ENCODE measurements at regions not wholly inside any gene's neighbourhood (a gene's known extent, or its start where the extent isn't known, plus 50 kb on each side); places are given as distances from the start of the nearest gene placed in this dataset.

DNA sequence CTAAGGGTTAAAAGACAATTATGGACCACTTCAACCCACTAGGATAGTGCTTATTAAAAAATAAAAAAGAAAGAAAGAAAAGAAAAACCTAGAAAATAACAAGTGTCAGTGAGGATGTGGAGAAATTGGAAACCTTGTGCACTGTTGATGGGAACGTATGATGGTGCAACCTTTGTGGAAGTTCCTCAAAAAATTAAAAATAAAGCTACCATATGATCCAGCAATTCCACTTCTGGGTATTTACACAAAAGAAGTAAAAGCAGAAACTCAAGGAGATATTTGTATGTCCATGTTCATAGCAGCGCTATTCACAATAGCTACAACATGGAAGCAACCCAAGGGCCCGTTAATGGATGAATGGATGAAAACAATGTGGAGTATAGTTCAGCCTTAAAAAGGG, 115.2 kb upstream of the ATP1A1 start:
- Histone ChIP-seq H3K4me1 (ENCODE audit: insufficient read depth, low read length) (no peaks in the 10 kb centered on the region), H3K9me3 (ENCODE audit: low read depth, low read length) (no peaks in the 10 kb centered on the region), H2AFZ (ENCODE audit: low read length) (no peak overlapping the region), H4K20me1 (ENCODE audit: insufficient read depth, low read length) (no peaks in the 10 kb centered on the region), H3K4me2 (ENCODE audit: insufficient read depth, low read length) (no peak overlapping the region), H3K27ac (ENCODE audit: low read depth, low read length) (no peak overlapping the region), H3K4me3 (ENCODE audit: insufficient read depth, low read length) (no peak overlapping the region), H3K27me3 (ENCODE audit: insufficient read depth, low read length) (peaks cover 15% of the 10 kb centered on the region), H3K79me2 (ENCODE audit: insufficient read depth, low read length) (no peaks in the 10 kb centered on the region), H3K36me3 (ENCODE audit: insufficient read depth, low read length) (no peaks in the 10 kb centered on the region)
- DNase-seq (ENCODE audit: insufficient read length, low spot score, missing footprints) = peak; percentile 51
- no peak for TF ChIP-seq CTCF (IDR thresholded peaks at IDR 0.05; ENCODE audit: extremely low read depth, low read depth, low read length)

GRCh38 chr1:116258668-116259419, 114.2 kb upstream of the ATP1A1 start:
- no peak overlapping the region for H2AFZ ChIP-seq (ENCODE audit: low read length)
- no peak for TF ChIP-seq CTCF (IDR thresholded peaks at IDR 0.05; ENCODE audit: extremely low read depth, low read depth, low read length)
- H4K20me1 ChIP-seq (ENCODE audit: insufficient read depth, low read length) = no peaks in the 10 kb centered on the region

DNA sequence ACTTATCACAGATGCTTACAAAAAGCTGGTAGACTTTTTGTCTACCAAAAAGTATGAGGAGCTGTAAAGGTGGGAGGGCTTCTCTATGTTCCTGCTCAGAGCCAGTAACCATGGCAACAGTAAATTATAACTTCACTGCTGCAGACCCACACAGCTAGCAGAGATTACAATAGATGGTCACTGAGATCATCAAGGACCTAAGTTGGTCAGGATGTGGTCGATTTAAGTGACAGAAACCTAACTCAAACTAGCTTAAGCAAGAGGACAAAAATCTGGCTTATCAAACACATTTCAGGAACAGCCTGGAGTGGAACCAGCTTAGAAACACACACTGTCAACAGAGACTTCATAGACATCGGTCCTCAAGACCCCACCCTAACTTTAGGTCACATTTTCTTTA, 113.4 kb upstream of the ATP1A1 start:
- TF ChIP-seq CTCF (IDR thresholded peaks at IDR 0.05; ENCODE audit: extremely low read depth, low read depth, low read length) = no peak
- Histone ChIP-seq H3K9me3 (ENCODE audit: low read depth, low read length) (no peaks in the 10 kb centered on the region), H3K79me2 (ENCODE audit: insufficient read depth, low read length) (no peaks in the 10 kb centered on the region), H3K4me3 (ENCODE audit: insufficient read depth, low read length) (no peak overlapping the region), H2AFZ (ENCODE audit: low read length) (no peak overlapping the region), H4K20me1 (ENCODE audit: insufficient read depth, low read length) (no peaks in the 10 kb centered on the region), H3K4me1 (ENCODE audit: insufficient read depth, low read length) (no peaks in the 10 kb centered on the region), H3K27ac (ENCODE audit: low read depth, low read length) (no peak overlapping the region), H3K4me2 (ENCODE audit: insufficient read depth, low read length) (no peak overlapping the region), H3K36me3 (ENCODE audit: insufficient read depth, low read length) (no peaks in the 10 kb centered on the region), H3K27me3 (ENCODE audit: insufficient read depth, low read length) (peaks cover 14% of the 10 kb centered on the region)
- no peak for DNase-seq (ENCODE audit: insufficient read length, low spot score, missing footprints)

More at GRCh38 chr1:116258668-116259419, 114.2 kb upstream of the ATP1A1 start:
- Histone ChIP-seq H3K27ac (ENCODE audit: low read depth, low read length) (no peak overlapping the region), H3K4me2 (ENCODE audit: insufficient read depth, low read length) (no peak overlapping the region), H3K9me3 (ENCODE audit: low read depth, low read length) (no peaks in the 10 kb centered on the region), H3K4me1 (ENCODE audit: insufficient read depth, low read length) (no peaks in the 10 kb centered on the region), H3K79me2 (ENCODE audit: insufficient read depth, low read length) (no peaks in the 10 kb centered on the region), H3K4me3 (ENCODE audit: insufficient read depth, low read length) (no peak overlapping the region), H3K27me3 (ENCODE audit: insufficient read depth, low read length) (peaks cover 19% of the 10 kb centered on the region), H3K36me3 (ENCODE audit: insufficient read depth, low read length) (no peaks in the 10 kb centered on the region)
- no peak for DNase-seq (ENCODE audit: insufficient read length, low spot score, missing footprints)

- Histone ChIP-seq H3K79me2 (ENCODE audit: insufficient read depth, low read length) (no peaks in the 10 kb centered on the region), H3K4me3 (ENCODE audit: insufficient read depth, low read length) (no peak overlapping the region), H3K9me3 (ENCODE audit: low read depth, low read length) (no peaks in the 10 kb centered on the region), H3K4me1 (ENCODE audit: insufficient read depth, low read length) (no peaks in the 10 kb centered on the region), H2AFZ (ENCODE audit: low read length) (no peak overlapping the region), H3K27ac (ENCODE audit: low read depth, low read length) (no peak overlapping the region), H3K4me2 (ENCODE audit: insufficient read depth, low read length) (no peak overlapping the region), H3K27me3 (ENCODE audit: insufficient read depth, low read length) (peaks cover 14% of the 10 kb centered on the region), H4K20me1 (ENCODE audit: insufficient read depth, low read length) (no peaks in the 10 kb centered on the region), H3K36me3 (ENCODE audit: insufficient read depth, low read length) (no peaks in the 10 kb centered on the region)
- DNase-seq (ENCODE audit: insufficient read length, low spot score, missing footprints) = no peak
- no peak for TF ChIP-seq CTCF (IDR thresholded peaks at IDR 0.05; ENCODE audit: extremely low read depth, low read depth, low read length)
These were observed 112.9 kb upstream of the ATP1A1 start for GRCh38 chr1:116260115-116260514.
